Nephron progenitor cell (in vitro differentiated cells): ENCODE measurements at regions not wholly inside any gene's neighbourhood (a gene's known extent, or its start where the extent isn't known, plus 50 kb on each side); places are given as distances from the start of the nearest gene placed in this dataset.

Experiments used
- DNase-seq: peaks from one replicate; pipeline ENCODE4 v3.0.0; 2021
- H3K27ac Mint-ChIP-seq: 2 replicates; pipeline ENCODE4 v1.8.0; 2021; ENCODE audit warnings: mild to moderate bottlenecking, moderate library complexity, mixed read lengths
- H3K27me3 Mint-ChIP-seq: 2 replicates; pipeline ENCODE4 v1.8.0; 2021; ENCODE audit warnings: mild to moderate bottlenecking, low read depth, mixed read lengths; ENCODE audit not compliant: poor library complexity
- H3K36me3 Mint-ChIP-seq: 2 replicates; pipeline ENCODE4 v1.8.0; 2021; ENCODE audit warnings: low read depth, mixed read lengths
- H3K4me1 Mint-ChIP-seq: 2 replicates; pipeline ENCODE4 v1.8.0; 2021; ENCODE audit warnings: mixed read lengths
- H3K4me3 Mint-ChIP-seq: 2 replicates; pipeline ENCODE4 v1.8.0; 2021; ENCODE audit warnings: mild to moderate bottlenecking, moderate library complexity, mixed read lengths
- H3K9me3 Mint-ChIP-seq: 2 replicates; pipeline ENCODE4 v1.8.0; 2021; ENCODE audit warnings: mild to moderate bottlenecking, moderate library complexity, mixed read lengths
- TF ChIP-seq, protein P1 (sequence below): fragments of 200-600 bp; sonication (generic); IDR thresholded peaks from 2 replicates; pipeline ENCODE4 v1.5.0; 2021; ENCODE audit warnings: antibody characterized with exemption

GRCh38 chr5:164076556-164076955, 571.1 kb downstream of the MAT2B start:
- no peak overlapping the region for H3K4me3 Mint-ChIP-seq
- no peaks in the 10 kb centered on the region for H3K36me3 Mint-ChIP-seq
- peaks cover 21% of the 10 kb centered on the region for H3K4me1 Mint-ChIP-seq
- TF ChIP-seq, protein P1, sequence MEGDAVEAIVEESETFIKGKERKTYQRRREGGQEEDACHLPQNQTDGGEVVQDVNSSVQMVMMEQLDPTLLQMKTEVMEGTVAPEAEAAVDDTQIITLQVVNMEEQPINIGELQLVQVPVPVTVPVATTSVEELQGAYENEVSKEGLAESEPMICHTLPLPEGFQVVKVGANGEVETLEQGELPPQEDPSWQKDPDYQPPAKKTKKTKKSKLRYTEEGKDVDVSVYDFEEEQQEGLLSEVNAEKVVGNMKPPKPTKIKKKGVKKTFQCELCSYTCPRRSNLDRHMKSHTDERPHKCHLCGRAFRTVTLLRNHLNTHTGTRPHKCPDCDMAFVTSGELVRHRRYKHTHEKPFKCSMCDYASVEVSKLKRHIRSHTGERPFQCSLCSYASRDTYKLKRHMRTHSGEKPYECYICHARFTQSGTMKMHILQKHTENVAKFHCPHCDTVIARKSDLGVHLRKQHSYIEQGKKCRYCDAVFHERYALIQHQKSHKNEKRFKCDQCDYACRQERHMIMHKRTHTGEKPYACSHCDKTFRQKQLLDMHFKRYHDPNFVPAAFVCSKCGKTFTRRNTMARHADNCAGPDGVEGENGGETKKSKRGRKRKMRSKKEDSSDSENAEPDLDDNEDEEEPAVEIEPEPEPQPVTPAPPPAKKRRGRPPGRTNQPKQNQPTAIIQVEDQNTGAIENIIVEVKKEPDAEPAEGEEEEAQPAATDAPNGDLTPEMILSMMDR: no peak
- no peak for DNase-seq
- H3K9me3 Mint-ChIP-seq: no peaks in the 10 kb centered on the region
- peaks cover 6% of the 10 kb centered on the region for H3K27me3 Mint-ChIP-seq
- peak overlapping the region; percentile 72 for H3K27ac Mint-ChIP-seq

DNA sequence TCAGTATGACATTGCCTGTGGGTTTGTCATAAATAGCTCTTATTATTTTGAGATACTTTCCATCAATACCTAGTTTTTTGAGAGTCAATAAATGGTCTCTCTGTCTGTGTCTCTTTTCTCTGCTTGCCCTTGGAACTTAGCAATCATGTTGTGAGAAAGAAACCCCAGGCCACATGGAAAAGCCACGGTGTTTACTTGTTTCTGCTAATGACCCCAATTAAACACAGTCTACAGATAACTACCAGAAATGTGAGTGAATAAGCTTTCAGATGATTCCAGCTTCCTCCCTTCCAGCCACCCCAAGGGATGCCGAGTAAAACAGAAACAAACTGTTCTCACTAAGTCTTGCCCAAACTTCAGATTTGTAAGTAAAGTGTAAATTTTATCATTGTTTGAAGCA, 584.9 kb downstream of the MAT2B start:
- Mint-ChIP-seq H3K36me3 (no peaks in the 10 kb centered on the region), H3K27me3 (no peaks in the 10 kb centered on the region), H3K4me1 (no peaks in the 10 kb centered on the region), H3K9me3 (peaks cover 11% of the 10 kb centered on the region), H3K27ac (no peak overlapping the region), H3K4me3 (no peak overlapping the region)
- TF ChIP-seq, protein P1: no peak
- DNase-seq: no peak

DNA sequence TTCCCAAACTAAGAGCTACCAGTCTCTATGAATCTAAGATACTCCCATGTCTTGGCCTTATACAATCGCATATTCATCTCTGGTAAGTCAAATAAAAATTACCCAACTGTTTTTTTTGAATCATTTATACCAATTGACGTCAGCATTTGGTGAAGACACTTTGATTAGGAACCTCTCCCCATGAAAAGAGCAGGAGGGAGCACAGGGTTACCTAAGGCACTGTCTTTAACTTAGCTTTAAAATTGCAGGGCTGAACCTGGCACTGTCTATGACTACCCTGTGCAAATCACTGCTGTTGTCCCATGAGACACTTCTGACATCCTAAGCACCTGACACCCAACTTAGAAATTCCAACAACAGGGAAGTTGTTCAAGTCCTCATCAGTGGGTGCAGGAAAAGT, 586.4 kb downstream of the MAT2B start:
- no peaks in the 10 kb centered on the region for H3K36me3 Mint-ChIP-seq
- no peak overlapping the region for H3K27ac Mint-ChIP-seq
- H3K4me3 Mint-ChIP-seq: no peak overlapping the region
- no peak for DNase-seq
- peaks cover 11% of the 10 kb centered on the region for H3K9me3 Mint-ChIP-seq
- H3K27me3 Mint-ChIP-seq: no peaks in the 10 kb centered on the region
- no peaks in the 10 kb centered on the region for H3K4me1 Mint-ChIP-seq
- TF ChIP-seq, protein P1: no peak

DNA sequence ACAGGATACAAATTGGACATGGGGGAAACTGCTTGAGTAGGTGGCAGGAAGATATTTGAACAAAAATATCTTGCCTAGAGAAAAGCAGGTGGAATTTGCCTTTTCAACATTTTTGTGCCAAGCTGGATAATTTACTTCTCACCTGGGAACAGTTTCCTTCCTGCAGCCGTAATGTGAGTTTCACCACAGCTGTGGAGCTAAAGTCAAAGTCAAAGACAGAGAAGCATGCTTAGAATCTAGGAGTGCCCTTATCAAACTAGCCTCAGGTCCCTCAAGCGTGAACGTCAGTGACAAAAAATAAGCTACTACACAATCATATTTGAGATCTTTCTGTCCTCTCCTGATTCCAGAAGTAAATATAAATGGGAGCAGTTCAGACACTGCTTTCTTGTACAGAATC, 588.9 kb downstream of the MAT2B start:
- H3K4me3 Mint-ChIP-seq: no peak overlapping the region
- H3K27ac Mint-ChIP-seq: no peak overlapping the region
- H3K9me3 Mint-ChIP-seq: peaks cover 5% of the 10 kb centered on the region
- H3K4me1 Mint-ChIP-seq: no peaks in the 10 kb centered on the region
- DNase-seq: no peak
- H3K27me3 Mint-ChIP-seq: no peaks in the 10 kb centered on the region
- H3K36me3 Mint-ChIP-seq: no peaks in the 10 kb centered on the region
- TF ChIP-seq, protein P1: no peak

- DNase-seq: no peak
- Mint-ChIP-seq H3K36me3 (no peaks in the 10 kb centered on the region), H3K4me3 (no peak overlapping the region), H3K4me1 (no peaks in the 10 kb centered on the region), H3K9me3 (no peaks in the 10 kb centered on the region), H3K27ac (no peak overlapping the region), H3K27me3 (no peaks in the 10 kb centered on the region)
- TF ChIP-seq, protein P1: no peak
Observed at GRCh38 chr5:164097749-164098148, 592.3 kb downstream of the MAT2B start.

- H3K36me3 Mint-ChIP-seq: no peaks in the 10 kb centered on the region
- H3K27ac Mint-ChIP-seq: no peak overlapping the region
Observed at GRCh38 chr5:164098531-164098930, 593.1 kb downstream of the MAT2B start.

More at GRCh38 chr5:164098531-164098930, 593.1 kb downstream of the MAT2B start:
- Mint-ChIP-seq H3K27me3 (no peaks in the 10 kb centered on the region), H3K4me1 (no peaks in the 10 kb centered on the region), H3K4me3 (no peak overlapping the region), H3K9me3 (no peaks in the 10 kb centered on the region)
- TF ChIP-seq, protein P1: no peak
- no peak for DNase-seq
